ENCODE measurements at regions not wholly inside any gene's neighbourhood (a gene's known extent, or its start where the extent isn't known, plus 50 kb on each side); places are given as distances from the start of the nearest gene placed in this dataset.

GRCh38 chr10:9602998-9603397 is 1414.7 kb upstream of the CELF2 start:
- no peak for ATAC-seq (ENCODE audit: poor library complexity)
- no peak overlapping the region for H3K4me3 ChIP-seq (ENCODE audit: low read length)
- ChIA-PET CTCF (no interaction called here), POLR2A (no interaction called here)
- H3K36me3 ChIP-seq (ENCODE audit: insufficient read depth, low read length), result no peaks in the 10 kb centered on the region
- H3K9me3 Mint-ChIP-seq, result no peaks in the 10 kb centered on the region
- H3K9me3 ChIP-seq (ENCODE audit: control insufficient read depth in 1 of 2, insufficient read depth in 1 of 2, low read length in 2 of 2), result no peaks in the 10 kb centered on the region
- no peak overlapping the region for H3K27ac ChIP-seq (ENCODE audit: low read depth in 1 of 2, low read length in 2 of 2)
- TF ChIP-seq, protein P1, sequence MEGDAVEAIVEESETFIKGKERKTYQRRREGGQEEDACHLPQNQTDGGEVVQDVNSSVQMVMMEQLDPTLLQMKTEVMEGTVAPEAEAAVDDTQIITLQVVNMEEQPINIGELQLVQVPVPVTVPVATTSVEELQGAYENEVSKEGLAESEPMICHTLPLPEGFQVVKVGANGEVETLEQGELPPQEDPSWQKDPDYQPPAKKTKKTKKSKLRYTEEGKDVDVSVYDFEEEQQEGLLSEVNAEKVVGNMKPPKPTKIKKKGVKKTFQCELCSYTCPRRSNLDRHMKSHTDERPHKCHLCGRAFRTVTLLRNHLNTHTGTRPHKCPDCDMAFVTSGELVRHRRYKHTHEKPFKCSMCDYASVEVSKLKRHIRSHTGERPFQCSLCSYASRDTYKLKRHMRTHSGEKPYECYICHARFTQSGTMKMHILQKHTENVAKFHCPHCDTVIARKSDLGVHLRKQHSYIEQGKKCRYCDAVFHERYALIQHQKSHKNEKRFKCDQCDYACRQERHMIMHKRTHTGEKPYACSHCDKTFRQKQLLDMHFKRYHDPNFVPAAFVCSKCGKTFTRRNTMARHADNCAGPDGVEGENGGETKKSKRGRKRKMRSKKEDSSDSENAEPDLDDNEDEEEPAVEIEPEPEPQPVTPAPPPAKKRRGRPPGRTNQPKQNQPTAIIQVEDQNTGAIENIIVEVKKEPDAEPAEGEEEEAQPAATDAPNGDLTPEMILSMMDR (IDR thresholded peaks at IDR 0.05), result no peak
- H3K27me3 Mint-ChIP-seq, result peaks cover 15% of the 10 kb centered on the region
- intact Hi-C loops (cut with DNase I, micrococcal nuclease), result no loop called here
- no peak overlapping the region for H3K4me3 Mint-ChIP-seq
- H3K27me3 ChIP-seq (ENCODE audit: control insufficient read depth in 1 of 2, insufficient read depth in 2 of 2, low read length in 2 of 2), result no peaks in the 10 kb centered on the region
- H3K4me1 Mint-ChIP-seq (ENCODE audit: low read depth), result no peaks in the 10 kb centered on the region
- no peaks in the 10 kb centered on the region for H3K4me1 ChIP-seq (ENCODE audit: insufficient read depth, low read length)
- DNase-seq, result no peak
- H3K36me3 Mint-ChIP-seq (ENCODE audit: low read depth), result no peaks in the 10 kb centered on the region
- no peak overlapping the region for H3K27ac Mint-ChIP-seq

DNA sequence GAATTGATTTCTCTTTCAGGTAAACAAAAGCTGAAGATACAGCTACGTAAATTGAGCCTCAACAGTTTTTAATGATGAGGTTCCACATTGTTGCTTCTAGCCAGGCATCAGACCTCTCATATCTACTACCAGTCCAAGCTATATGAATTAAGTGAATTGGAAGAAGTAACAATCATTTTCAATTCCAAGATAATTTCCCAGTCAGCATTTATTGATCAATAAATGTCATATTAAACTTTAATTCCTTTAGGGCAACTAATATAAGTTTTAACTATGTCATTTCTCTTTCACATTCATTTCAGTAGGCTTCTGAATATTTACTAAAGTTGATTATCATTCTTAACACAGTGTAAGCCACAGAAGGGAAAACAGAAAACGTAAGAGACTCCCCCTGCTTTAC is 1413.7 kb upstream of the CELF2 start:
- H3K9me3 ChIP-seq (ENCODE audit: control insufficient read depth in 1 of 2, insufficient read depth in 1 of 2, low read length in 2 of 2), result no peaks in the 10 kb centered on the region
- peaks cover 20% of the 10 kb centered on the region for H3K27me3 Mint-ChIP-seq
- H3K9me3 Mint-ChIP-seq, result no peaks in the 10 kb centered on the region
- H3K27ac Mint-ChIP-seq, result no peak overlapping the region
- ChIA-PET CTCF (interaction anchor here (0.7 kb wide), 1 partner anchor 37 kb away, joined by 3 read pairs; no protein-coding TSS in a partner anchor), POLR2A (no interaction called here)
- H3K36me3 ChIP-seq (ENCODE audit: insufficient read depth, low read length), result no peaks in the 10 kb centered on the region
- no peak for ATAC-seq (ENCODE audit: poor library complexity)
- H3K4me3 ChIP-seq (ENCODE audit: low read length), result no peak overlapping the region
- no peak overlapping the region for H3K4me3 Mint-ChIP-seq
- no peak overlapping the region for H3K27ac ChIP-seq (ENCODE audit: low read depth in 1 of 2, low read length in 2 of 2)
- H3K4me1 Mint-ChIP-seq (ENCODE audit: low read depth), result no peaks in the 10 kb centered on the region
- DNase-seq, result no peak
- TF ChIP-seq, protein P1 (IDR thresholded peaks at IDR 0.05), result no peak
- H3K36me3 Mint-ChIP-seq (ENCODE audit: low read depth), result no peaks in the 10 kb centered on the region
- H3K27me3 ChIP-seq (ENCODE audit: control insufficient read depth in 1 of 2, insufficient read depth in 2 of 2, low read length in 2 of 2), result no peaks in the 10 kb centered on the region
- intact Hi-C loops (cut with DNase I, micrococcal nuclease), result no loop called here
- no peaks in the 10 kb centered on the region for H3K4me1 ChIP-seq (ENCODE audit: insufficient read depth, low read length)

DNA sequence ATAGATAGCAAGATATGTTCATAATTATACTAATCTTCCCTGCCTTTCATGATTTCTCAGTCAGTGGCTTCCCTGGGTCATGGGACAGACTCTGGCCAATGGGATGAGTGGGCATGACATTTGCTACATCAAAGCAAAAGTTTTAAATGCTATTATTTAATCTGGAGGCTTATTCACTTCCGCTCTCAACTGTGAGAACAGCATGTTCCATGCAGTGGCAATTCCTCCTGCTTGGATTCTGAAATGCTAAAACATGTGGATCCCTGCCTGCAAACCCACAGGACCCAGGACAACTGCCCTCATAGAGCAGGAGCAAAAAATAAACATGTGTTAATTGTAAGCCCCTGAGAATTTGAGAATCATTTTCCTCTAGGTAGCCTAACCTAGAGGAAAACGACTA is 1412.4 kb upstream of the CELF2 start:
- no peak for DNase-seq
- POLR2A ChIA-PET, result no interaction called here
- CTCF ChIA-PET, result no interaction called here
- Histone ChIP-seq H3K4me1 (ENCODE audit: insufficient read depth, low read length) (no peaks in the 10 kb centered on the region), H3K27me3 (ENCODE audit: control insufficient read depth in 1 of 2, insufficient read depth in 2 of 2, low read length in 2 of 2) (no peaks in the 10 kb centered on the region), H3K36me3 (ENCODE audit: insufficient read depth, low read length) (no peaks in the 10 kb centered on the region), H3K9me3 (ENCODE audit: control insufficient read depth in 1 of 2, insufficient read depth in 1 of 2, low read length in 2 of 2) (no peaks in the 10 kb centered on the region), H3K4me3 (ENCODE audit: low read length) (no peak overlapping the region), H3K27ac (ENCODE audit: low read depth in 1 of 2, low read length in 2 of 2) (no peak overlapping the region)
- no peak for ATAC-seq (ENCODE audit: poor library complexity)
- intact Hi-C loops (cut with DNase I, micrococcal nuclease), result no loop called here
- H3K9me3 Mint-ChIP-seq, result no peaks in the 10 kb centered on the region
- TF ChIP-seq, protein P1 (IDR thresholded peaks at IDR 0.05), result no peak
- H3K27me3 Mint-ChIP-seq, result peaks cover 20% of the 10 kb centered on the region
- H3K4me1 Mint-ChIP-seq (ENCODE audit: low read depth), result no peaks in the 10 kb centered on the region
- H3K27ac Mint-ChIP-seq, result no peak overlapping the region
- H3K4me3 Mint-ChIP-seq, result no peak overlapping the region
- no peaks in the 10 kb centered on the region for H3K36me3 Mint-ChIP-seq (ENCODE audit: low read depth)

Measured in CD4-positive, alpha-beta T cell (primary cell).